HG03439 (cell line): ENCODE measurements at regions not wholly inside any gene's neighbourhood (a gene's known extent, or its start where the extent isn't known, plus 50 kb on each side); places are given as distances from the start of the nearest gene placed in this dataset.

ENCODE experiments used
- ATAC-seq: cut with Tn5 transposase; IDR thresholded peaks from one replicate; pipeline ENCODE4 v1.9.1; 2021; ENCODE audit warnings: mild to moderate bottlenecking, moderate library complexity; ENCODE audit not compliant: unreplicated experiment

GRCh38 chr6:19637010-19637409 lies 200.2 kb upstream of the ID4 start:
- no peak for ATAC-seq

GRCh38 chr6:19638931-19639330 lies 198.2 kb upstream of the ID4 start:
- no peak for ATAC-seq

GRCh38 chr6:19643287-19643686 lies 193.9 kb upstream of the ID4 start:
- no peak for ATAC-seq

GRCh38 chr6:19643713-19644112 lies 193.5 kb upstream of the ID4 start:
- no peak for ATAC-seq

GRCh38 chr6:19655744-19656143 lies 181.4 kb upstream of the ID4 start:
- ATAC-seq: no peak

- ATAC-seq: no peak
Observed at GRCh38 chr6:19660123-19660910, 176.9 kb upstream of the ID4 start.

GRCh38 chr6:19662911-19663310 lies 174.3 kb upstream of the ID4 start:
- ATAC-seq: no peak

GRCh38 chr6:19663479-19663878 lies 173.7 kb upstream of the ID4 start:
- ATAC-seq: no peak

- no peak for ATAC-seq
Observed at GRCh38 chr6:19664050-19664449, 173.1 kb upstream of the ID4 start.

- ATAC-seq: no peak
Observed at GRCh38 chr6:19664878-19665612, 172.1 kb upstream of the ID4 start.

GRCh38 chr6:19665613-19665909 lies 171.6 kb upstream of the ID4 start:
- ATAC-seq: no peak

GRCh38 chr6:19668710-19669109 lies 168.5 kb upstream of the ID4 start:
- ATAC-seq: no peak

GRCh38 chr6:19669206-19669605 lies 168.0 kb upstream of the ID4 start:
- no peak for ATAC-seq

- ATAC-seq: no peak
Observed at GRCh38 chr6:19682859-19683258, 154.3 kb upstream of the ID4 start.

GRCh38 chr6:19690325-19691075 lies 146.7 kb upstream of the ID4 start:
- no peak for ATAC-seq

GRCh38 chr6:19691465-19692167 lies 145.6 kb upstream of the ID4 start:
- no peak for ATAC-seq

GRCh38 chr6:19692506-19693298 lies 144.5 kb upstream of the ID4 start:
- ATAC-seq: no peak

GRCh38 chr6:19694697-19695096 lies 142.5 kb upstream of the ID4 start:
- ATAC-seq: no peak

- no peak for ATAC-seq
Observed at GRCh38 chr6:19697744-19698290, 139.4 kb upstream of the ID4 start.

- no peak for ATAC-seq
Observed at GRCh38 chr6:19699932-19700331, 137.2 kb upstream of the ID4 start.
